Psoas muscle (tissue), 7 donors: ENCODE measurements at regions not wholly inside any gene's neighbourhood (a gene's known extent, or its start where the extent isn't known, plus 50 kb on each side); places are given as distances from the start of the nearest gene placed in this dataset.
A peak's percentile ranks its signal among the peaks of the same experiment; 100 is the strongest.

Experiments used
- ATAC-seq, 4 donors: fragments of 200-7000 bp; cut with Tn5 transposase; one replicate each; pipeline ENCODE4 v1.9.1; 2020; ENCODE audit warnings: moderate library complexity in 3 of 4, mild to moderate bottlenecking in 2 of 4
- DNase-seq, 2 donors: peaks; one replicate each; pipeline ENCODE4 v3.0.0-alpha.2; 2020
- H3K27ac ChIP-seq: fragments of 200-600 bp; one replicate; pipeline ENCODE4 v1.8.0; 2022
- H3K27me3 ChIP-seq, 3 donors: fragments of 200-600 bp in 1 of 3; one replicate each; pipeline versions ENCODE4 v1.6.1 to v1.8.0; 2013 to 2022; ENCODE audit warnings: low read length in 2 of 3, mild to moderate bottlenecking in 2 of 3, moderate library complexity in 1 of 3; ENCODE audit not compliant: insufficient read depth in 3 of 3
- H3K36me3 ChIP-seq, 2 donors: fragments of 200-600 bp in 1 of 2; one replicate each; pipeline versions ENCODE4 v1.6.1 to v1.8.0; 2013 to 2022; ENCODE audit warnings: low read depth in 1 of 2, mild to moderate bottlenecking in 1 of 2, moderate library complexity in 1 of 2; ENCODE audit not compliant: insufficient read depth in 1 of 2
- H3K4me1 ChIP-seq: fragments of 200-600 bp; one replicate; pipeline ENCODE4 v1.8.0; 2022
- H3K4me3 ChIP-seq: fragments of 200-600 bp; one replicate; pipeline ENCODE4 v1.8.0; 2022; ENCODE audit warnings: mild to moderate bottlenecking
- H3K9me3 ChIP-seq: fragments of 200-600 bp; one replicate; pipeline ENCODE4 v1.8.0; 2022
- WGBS, 3 donors: extraction: QIAGEN DNeasy Blood & Tissue Kit; methylation state at CpG; one replicate each; pipeline versions ENCODE4 v1.1.6 to v1.1.7; 2013; 5-methylcytosine and 5-hydroxymethylcytosine counted together
- intact Hi-C, 2 donors: fragments of 100-400 bp; cut with DNase I; formaldehyde crosslinking; loops; one replicate each; pipeline versions ENCODE4 v1.11.0 to v1.14.2; 2022
- TF ChIP-seq, protein P1 (sequence below): fragments of 200-600 bp; IDR thresholded peaks from one replicate; pipeline ENCODE4 v1.8.0; 2022; ENCODE audit warnings: antibody characterized with exemption
- donor health status: healthy with polysubstance abuse.
- donor health status: DM: no; HTN: no; CAD: no; lungs with moderate emphysema.
- donor health status: Bipolar disorder and iron deficiency.
- donor health status: healthy.
- donor health status: DM: yes; HTN: yes; CAD: no.
- donor health status: DM: no; HTN: no; CAD: no.
- donor health status: DM: yes; HTN: yes; CAD: no.

DNA sequence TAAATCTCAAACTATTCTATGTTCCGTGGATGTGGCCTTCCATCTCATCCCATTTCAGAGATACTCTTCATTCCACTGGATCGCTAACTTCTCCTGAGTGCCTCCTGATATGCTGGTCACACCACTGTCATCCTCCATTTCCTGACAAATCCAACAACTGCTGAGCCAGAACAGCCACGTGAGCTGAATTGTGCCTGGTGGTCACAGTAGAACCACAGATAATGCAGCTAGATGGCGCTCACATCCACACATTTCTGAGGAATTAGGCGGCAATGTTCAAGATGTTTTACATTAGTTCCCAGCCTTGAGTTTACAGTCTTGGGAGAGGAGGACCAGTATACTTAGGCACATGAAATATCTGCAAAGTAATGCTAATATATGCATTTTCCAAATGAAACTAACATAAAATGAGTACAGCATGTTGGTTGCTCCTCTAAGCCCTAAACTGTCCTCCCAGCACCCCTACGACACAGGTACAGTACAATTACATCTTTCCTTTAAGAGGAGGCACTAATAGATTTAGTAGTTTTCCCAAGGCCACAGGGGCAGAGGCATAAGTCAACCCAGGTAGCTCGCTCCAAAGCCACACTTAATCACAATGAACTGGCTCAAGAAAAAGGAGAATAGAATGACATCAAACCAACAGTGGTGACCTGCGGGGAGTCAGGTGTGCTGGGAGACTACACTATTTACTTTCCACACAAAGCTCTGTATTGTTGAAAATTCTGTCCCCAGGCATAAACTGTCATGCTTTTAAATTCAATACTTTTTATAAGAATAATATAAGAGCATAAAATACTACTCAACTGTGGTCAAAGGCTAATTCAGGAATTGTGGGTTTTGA, 134.2 kb downstream of the CHIC2 start:
- 42 to 46% (median 43%) methylated on average over 8 of the region's 8 CpGs for WGBS, 3 donors
- peak; percentile 77 to 97 (median 90) for ATAC-seq

DNA sequence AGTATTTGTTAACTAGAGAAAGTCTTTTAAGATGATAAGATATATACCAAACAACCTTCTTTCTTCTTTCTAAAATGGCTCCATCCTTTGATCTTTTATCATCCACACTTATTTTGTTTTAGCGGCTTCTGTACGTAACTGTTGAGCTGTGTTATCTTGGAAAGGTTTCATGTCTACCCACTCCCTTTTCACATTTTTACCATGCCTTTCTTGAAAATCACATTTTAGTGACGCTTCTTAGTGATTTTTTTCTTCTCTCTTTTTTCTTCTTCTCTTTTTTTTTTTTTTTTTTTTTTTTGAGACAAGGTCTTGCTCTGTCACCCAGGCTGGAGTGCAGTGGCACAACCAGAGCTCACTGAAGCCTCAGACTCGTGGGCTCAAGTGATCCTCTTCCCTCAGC, 135.1 kb downstream of the CHIC2 start:
- TF ChIP-seq, protein P1, sequence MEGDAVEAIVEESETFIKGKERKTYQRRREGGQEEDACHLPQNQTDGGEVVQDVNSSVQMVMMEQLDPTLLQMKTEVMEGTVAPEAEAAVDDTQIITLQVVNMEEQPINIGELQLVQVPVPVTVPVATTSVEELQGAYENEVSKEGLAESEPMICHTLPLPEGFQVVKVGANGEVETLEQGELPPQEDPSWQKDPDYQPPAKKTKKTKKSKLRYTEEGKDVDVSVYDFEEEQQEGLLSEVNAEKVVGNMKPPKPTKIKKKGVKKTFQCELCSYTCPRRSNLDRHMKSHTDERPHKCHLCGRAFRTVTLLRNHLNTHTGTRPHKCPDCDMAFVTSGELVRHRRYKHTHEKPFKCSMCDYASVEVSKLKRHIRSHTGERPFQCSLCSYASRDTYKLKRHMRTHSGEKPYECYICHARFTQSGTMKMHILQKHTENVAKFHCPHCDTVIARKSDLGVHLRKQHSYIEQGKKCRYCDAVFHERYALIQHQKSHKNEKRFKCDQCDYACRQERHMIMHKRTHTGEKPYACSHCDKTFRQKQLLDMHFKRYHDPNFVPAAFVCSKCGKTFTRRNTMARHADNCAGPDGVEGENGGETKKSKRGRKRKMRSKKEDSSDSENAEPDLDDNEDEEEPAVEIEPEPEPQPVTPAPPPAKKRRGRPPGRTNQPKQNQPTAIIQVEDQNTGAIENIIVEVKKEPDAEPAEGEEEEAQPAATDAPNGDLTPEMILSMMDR: no peak
- WGBS, 3 donors: 85 to 92% (median 86%) methylated on average over 4 of the region's 4 CpGs
- Histone ChIP-seq H3K27me3 (no peaks in the 10 kb centered on the region), H3K36me3 (no peaks in the 10 kb centered on the region), H3K4me3 (no peak overlapping the region), H3K4me1 (no peaks in the 10 kb centered on the region), H3K9me3 (no peaks in the 10 kb centered on the region), H3K27ac (no peak overlapping the region)
- ATAC-seq (no peak), DNase-seq (no peak)
- intact Hi-C loops: no loop called here

More for the DNA sequence above, 134.2 kb downstream of the CHIC2 start:
- Histone ChIP-seq H3K36me3 (no peaks in the 10 kb centered on the region), H3K27ac (no peak overlapping the region), H3K27me3 (no peaks in the 10 kb centered on the region), H3K4me3 (no peak overlapping the region), H3K4me1 (no peaks in the 10 kb centered on the region), H3K9me3 (no peaks in the 10 kb centered on the region)
- intact Hi-C loops: loop anchor here (5.0 kb wide), 1 partner anchor 287 kb away; no protein-coding TSS in a partner anchor
- TF ChIP-seq, protein P1: peak; percentile 74
- peak; percentile 58 to 66 for DNase-seq

DNA sequence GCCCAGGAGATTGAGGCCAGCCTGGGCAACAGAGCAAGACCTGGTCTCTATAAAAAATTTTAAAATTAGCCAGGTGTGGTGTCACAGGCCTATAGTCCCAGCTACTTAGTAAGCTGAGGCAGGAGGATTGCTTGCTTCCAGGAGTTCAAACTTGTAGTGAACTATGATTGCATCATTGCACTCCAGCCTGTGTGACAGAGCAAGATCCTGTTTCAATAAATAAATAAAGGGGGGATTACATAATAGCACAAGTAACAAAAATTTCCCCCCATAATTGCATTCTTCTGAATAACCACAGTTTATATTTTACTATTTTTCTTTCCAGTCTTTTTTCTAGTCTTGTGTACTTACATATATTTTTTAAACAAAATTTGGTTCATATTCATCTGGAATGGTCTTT, 135.6 kb downstream of the CHIC2 start:
- Histone ChIP-seq H3K4me1 (no peaks in the 10 kb centered on the region), H3K4me3 (no peak overlapping the region), H3K36me3 (no peaks in the 10 kb centered on the region), H3K27ac (no peak overlapping the region), H3K27me3 (no peaks in the 10 kb centered on the region), H3K9me3 (no peaks in the 10 kb centered on the region)
- ATAC-seq (peak in 1 of 4 donors; percentile 51), DNase-seq (no peak)
- intact Hi-C loops: no loop called here
- TF ChIP-seq, protein P1: no peak

DNA sequence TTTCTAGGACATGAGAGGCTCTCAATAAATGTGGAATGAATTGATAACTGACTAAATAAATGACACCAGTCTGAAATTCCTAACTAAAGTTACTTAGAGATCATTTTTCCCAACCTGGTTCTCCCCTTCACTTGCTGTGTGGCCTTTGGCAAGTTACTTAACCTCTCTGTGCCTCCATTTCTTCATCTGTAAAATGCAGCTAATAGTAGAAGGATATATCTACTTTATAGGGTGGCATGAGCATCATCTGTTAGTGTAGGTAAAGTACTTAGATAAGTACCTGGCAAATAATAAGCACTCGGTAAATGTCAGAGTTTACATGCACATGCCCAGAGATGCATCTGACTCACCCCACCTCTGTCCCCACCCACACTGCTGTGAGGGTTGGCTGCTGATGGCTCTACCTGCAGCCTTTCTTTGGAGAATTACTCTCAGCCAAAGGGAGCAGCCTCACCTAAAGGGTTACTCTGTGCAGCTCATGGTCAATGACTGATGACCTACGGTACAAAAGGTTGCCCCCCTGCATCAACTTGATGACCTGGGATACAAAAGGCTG, 139.3 kb downstream of the CHIC2 start:
- intact Hi-C loops: no loop called here
- DNase-seq: no peak
- H3K4me1 ChIP-seq: no peaks in the 10 kb centered on the region
- 91 to 95% (median 93%) methylated on average over 2 of the region's 2 CpGs for WGBS, 3 donors
- no peaks in the 10 kb centered on the region for H3K36me3 ChIP-seq
- no peak for ATAC-seq
- no peaks in the 10 kb centered on the region for H3K9me3 ChIP-seq
- H3K4me3 ChIP-seq: no peak overlapping the region
- H3K27ac ChIP-seq: no peak overlapping the region
- TF ChIP-seq, protein P1: no peak
- H3K27me3 ChIP-seq: no peaks in the 10 kb centered on the region
